NCI-H187 treated with DMSO at 0.1 percent for 48 hours (cell line): ENCODE measurements at regions not wholly inside any gene's neighbourhood (a gene's known extent, or its start where the extent isn't known, plus 50 kb on each side); places are given as distances from the start of the nearest gene placed in this dataset.
"Not testable (repeated sequence)": the region's sequence is repeated elsewhere in the genome, so short reads cannot be mapped to it uniquely, and the experiment has no call there.

Source experiments
- DNase-seq: peaks from one replicate; lab custom pipeline; 2025; lab: John Stamatoyannopoulos, UW

- no peak for DNase-seq
Observed at GRCh38 chr2:62410926-62411456, 95.0 kb downstream of the TMEM17 start.

DNA sequence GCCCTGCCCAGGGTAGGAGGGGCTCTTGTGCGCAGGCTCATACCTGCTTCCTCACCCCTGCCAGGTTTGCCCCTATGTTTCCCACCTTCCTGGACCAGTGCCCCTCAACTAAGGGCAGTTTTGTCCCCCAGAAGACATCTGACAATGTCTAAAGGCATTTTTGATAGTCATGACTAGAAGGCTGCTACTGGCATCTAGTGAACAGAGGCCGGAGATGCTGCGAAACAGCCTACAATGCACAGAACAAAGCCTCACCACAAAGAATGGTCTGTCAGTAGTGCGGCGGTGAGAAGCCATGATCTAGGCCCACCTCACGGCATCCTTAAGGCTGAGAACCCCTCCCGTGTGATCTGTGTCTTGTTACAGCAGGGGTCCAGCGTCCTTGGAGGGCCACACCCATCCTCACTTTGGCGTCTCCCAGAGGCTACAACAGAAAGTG is 96.0 kb downstream of the TMEM17 start:
- DNase-seq: no peak

DNA sequence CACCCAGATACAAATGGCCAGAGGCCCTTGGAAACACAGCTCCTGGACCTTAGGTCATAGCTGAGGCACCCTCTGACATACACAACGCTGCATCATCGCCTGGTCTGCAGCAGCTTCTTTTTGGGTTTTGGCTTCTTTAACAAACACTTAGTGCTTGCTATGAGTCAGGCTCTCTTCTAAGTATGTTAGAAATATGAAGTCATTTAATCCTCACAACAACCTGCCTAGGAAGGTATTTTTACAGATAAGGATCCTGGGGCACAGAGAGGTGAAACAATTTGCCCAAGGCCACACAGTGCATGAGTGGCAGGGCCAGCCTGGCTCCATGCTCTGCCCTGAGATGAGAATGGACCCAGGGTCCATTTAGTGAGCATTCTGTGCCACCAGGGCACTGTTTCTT is 96.6 kb downstream of the TMEM17 start:
- DNase-seq: no peak

GRCh38 chr2:62408241-62408677 is 97.7 kb downstream of the TMEM17 start:
- DNase-seq: no peak

DNA sequence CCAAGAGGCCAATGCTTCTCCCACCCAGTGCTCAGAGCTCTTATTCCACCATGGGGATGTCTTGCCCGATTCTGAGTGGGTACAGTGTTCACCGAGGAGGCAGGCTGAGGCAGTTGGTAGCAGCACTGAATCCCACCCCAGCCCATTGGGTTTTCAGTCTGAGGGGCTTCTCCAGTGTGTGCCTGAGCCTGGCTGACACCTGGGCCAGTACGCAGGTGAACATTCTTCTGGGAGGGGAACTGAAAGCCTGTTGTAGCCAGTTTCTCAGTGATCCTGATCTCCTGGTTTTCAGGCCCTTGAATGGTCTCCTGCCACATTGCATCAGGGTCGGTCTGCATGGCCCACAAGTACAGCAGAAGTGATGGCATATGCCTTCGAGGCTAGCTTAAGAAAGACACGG is 98.2 kb downstream of the TMEM17 start:
- no peak for DNase-seq

DNA sequence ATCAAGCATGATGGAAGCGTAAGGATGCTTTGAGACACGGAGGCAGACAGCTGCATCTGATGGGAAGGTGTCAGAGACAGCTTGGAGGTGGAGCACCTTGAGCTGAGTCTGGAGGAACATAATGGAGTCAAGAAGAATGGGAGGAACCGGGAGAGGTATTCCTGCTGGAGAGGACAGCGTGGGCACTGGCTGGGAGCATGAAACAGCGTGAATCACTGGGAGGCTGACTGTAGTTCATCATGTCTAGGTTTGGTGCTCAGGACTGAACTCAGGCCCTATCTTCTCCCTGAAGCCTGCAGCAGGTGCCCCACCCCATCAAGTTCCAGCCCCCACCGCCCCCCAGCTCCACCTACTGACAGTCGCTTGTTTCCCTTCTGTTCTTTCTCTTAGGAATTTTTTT is 98.6 kb downstream of the TMEM17 start:
- DNase-seq: no peak

- DNase-seq: no peak
Observed at GRCh38 chr2:62406573-62407043, 99.4 kb downstream of the TMEM17 start.

DNA sequence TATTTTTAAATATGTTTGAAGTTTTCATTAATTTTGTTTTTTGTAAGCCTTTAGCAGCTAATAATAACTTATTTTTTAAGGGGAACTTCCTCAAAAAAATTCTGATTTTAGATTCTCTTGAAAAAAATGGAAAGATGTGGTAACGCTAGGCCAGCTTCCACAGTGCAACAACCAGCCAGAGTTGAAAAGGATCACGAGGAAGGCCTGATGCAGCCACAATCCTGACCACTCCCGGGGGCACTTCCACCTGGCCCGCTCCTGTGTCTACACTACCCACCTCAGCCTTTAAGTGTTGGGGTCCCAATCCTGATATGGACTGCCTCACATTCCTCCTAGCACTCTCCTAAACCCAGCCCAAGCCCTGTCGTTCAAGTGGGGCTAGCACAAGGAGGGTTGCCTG is 101.1 kb downstream of the TMEM17 start:
- no peak for DNase-seq

GRCh38 chr2:62402156-62402555 is 103.8 kb downstream of the TMEM17 start:
- DNase-seq: no peak

DNA sequence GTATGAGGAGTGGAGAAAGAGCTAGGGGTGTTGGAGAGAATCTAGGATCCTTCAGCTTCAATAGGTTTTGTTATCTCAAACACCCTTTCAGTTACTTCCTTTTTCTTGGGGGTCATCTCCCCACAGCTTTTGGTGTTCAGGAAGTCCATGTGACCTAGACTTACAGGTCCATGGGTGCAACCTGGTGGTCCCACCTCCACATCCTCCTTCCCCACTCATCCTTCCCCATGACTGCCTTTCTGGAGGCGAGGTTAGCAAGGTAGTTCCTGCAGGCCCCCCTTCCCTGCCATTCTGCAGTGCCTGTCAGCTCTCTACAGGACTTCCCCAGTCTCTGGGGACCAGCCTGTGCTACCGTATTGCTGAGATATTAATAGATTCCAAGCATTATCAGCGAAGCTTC is 107.6 kb downstream of the TMEM17 start:
- no peak for DNase-seq

DNA sequence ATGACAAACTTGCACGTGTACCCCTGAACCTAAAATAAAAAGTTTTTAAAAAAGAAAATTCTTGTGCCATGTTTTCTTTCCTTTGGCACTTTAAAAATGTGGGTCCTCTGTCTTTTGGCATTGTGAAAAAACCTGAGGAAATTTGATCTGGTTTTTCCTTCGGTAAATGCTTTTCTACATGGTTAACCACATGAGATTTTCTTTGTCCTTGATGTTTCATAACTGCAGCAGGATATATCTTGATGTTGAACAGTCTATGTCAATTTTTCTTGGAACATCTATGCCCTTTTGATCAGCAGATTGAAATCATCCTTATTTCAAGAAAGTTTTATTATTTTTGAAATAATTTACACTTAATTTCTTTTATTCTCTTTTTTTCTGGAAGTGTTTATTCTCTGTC is 109.1 kb downstream of the TMEM17 start:
- no peak for DNase-seq

DNA sequence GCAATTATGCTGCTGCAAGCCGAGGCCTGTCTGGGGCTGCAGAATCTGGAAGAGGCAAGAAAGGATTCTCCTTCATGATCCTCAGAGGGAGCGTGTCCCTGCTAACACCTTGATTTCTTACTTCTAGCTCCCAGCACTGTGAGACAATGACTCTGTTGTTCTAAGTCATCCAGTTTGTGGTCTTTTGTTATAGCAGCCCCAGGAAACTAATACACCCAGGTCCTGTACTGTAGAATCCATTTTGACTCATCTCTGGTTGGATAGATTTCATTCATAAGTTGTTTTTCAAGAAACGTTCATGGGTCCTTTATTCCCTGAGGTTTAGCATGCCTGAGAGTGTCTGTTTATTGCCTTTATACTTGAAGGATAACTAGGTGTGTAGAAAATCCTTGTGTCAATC is 112.7 kb downstream of the TMEM17 start:
- no peak for DNase-seq

GRCh38 chr2:62391696-62392095 is 114.3 kb downstream of the TMEM17 start:
- no peak for DNase-seq

- DNase-seq: not testable (repeated sequence)
Observed at GRCh38 chr2:62386378-62386777, 119.6 kb downstream of the TMEM17 start.

DNA sequence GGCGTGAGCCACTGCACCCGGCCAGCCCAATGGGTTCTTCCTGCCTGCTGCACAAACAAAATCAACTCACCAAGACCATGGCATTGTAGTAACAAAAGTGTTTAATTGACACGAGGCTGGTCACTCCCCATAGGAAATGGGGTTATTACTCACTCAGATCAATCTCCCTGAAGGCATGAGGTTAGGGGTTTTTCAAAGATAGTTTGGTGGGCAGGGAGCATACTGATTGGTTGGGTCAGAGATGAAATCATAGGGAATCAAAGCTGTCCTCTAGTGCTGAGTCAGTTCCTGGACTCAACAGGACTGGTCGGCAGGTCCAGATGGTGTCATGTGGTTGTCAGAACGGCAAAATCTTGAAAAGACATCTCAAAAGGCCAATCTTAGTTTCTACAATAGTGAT is 122.1 kb downstream of the TMEM17 start:
- no peak for DNase-seq

GRCh38 chr2:62382757-62383156 is 123.2 kb downstream of the TMEM17 start:
- peak; percentile 2 for DNase-seq

DNA sequence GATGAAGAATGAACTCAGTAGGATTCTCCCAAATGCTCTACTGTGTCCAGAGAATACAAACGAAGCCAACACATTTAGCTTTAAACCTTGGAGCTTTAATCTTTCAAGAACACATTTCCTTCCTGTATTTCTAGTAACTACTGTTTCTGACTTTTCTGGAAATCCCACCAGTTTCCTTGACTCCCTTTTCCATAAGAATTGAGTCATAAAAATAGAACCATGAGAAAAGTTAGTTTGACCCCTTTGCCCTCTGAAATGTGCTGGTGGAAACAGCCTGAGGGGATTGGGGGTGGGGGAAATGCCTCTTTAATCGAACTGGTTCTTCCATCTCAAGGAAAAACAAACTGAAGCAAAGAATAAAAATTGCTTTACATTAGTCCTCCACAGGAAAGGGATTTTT is 123.9 kb downstream of the TMEM17 start:
- DNase-seq: no peak

GRCh38 chr2:62381656-62382055 is 124.3 kb downstream of the TMEM17 start:
- DNase-seq: no peak

- DNase-seq: no peak
Observed at GRCh38 chr2:62379566-62379965, 126.4 kb downstream of the TMEM17 start.

DNA sequence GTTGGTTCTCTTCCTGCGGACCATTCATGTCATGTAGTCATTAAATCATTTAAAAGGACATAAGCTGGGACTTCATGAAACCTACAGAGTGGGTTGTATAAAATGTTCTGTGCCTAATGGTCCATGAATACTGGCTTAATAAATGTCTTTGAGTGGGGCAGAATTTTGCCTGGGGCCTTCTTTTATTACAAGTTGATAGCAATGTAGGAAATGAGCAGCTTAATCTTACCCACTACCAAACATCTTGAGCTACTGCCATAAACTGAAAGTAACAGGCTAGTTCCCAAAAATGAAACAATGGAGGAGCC is 130.9 kb downstream of the TMEM17 start:
- no peak for DNase-seq

DNA sequence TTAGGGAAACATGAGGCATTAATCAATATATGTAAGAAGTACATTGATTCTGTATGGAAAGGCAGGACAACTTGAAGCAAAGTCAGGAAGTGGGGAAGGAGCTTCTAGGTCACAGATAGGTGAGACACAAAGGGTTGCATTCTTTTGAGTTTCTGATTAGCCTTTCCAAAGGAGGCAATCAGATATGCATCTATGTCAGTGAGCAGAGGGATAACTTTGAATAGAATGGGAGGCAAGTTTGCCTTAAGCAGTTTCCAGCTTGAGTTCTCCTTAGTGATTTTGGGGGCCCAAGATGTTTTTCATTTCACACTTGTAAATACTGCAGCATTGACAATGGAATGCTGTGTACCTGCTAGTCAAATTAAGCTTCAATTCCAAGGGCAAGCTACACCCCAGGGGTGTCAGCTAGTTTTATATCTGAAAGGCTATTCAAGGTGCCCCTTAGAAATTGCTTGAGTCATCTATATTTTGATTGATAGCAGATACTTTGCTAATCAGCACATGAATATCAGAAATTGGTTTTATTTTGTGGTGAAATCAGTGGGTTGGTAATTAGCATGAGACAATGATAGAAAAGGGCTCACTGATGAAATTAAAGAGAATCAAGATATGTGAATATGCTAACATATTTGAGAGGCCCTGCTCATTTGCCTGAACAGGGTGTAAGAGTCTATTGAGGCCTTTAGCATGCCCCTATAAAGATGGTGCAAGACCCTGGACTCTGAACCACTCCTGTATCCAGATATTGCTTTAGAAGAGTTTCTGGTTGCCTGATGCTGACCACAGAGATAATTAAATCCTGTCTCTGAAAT is 131.5 kb downstream of the TMEM17 start:
- DNase-seq: no peak

- DNase-seq: no peak
Observed at GRCh38 chr2:62372824-62373223, 133.2 kb downstream of the TMEM17 start.

DNA sequence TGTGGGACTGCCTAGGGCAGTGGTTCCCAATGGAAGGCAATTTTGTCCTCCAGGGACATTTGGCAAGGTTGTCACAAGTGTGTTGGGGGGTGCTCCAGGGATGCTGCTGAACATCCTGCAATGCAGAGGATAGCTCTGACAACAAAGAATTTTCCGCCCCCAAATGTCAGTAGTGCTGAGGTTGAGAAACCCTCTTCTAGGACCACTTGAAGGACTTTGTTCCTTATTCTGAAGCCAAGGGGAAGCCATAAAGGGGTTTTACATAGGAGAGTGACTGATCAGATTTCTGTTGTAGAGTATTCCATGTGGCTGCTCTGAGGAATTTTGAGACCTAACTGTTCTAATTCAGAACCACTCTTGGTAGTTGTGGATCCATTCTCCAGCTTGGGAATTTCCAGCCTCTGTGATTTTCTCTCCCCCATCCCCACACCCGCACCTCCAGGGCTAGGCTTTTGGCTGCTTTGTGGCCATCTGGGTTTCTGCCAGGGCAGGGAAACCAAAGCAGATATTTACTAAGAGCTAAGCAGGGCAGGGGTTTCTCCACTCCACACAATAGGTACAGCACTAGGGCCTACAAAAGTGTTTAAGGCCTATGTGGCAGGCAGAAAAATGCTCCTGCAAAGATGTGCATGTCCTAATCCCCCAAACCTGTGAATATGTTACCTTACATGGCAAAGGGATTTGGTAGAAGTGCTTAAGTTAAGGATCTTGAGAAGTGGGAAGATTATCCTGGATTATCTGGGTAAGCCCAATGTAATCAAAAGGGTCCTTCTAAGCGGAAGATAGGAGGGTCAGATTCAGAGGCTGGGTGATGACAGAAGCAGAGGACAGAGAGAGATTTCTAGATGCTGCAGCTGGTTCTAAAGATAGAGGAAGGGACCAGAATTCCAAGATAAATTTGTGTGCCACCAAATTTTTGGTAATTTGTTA is 135.4 kb downstream of the TMEM17 start:
- no peak for DNase-seq
